ENCODE measurements at regions not wholly inside any gene's neighbourhood (a gene's known extent, or its start where the extent isn't known, plus 50 kb on each side); places are given as distances from the start of the nearest gene placed in this dataset.

DNA sequence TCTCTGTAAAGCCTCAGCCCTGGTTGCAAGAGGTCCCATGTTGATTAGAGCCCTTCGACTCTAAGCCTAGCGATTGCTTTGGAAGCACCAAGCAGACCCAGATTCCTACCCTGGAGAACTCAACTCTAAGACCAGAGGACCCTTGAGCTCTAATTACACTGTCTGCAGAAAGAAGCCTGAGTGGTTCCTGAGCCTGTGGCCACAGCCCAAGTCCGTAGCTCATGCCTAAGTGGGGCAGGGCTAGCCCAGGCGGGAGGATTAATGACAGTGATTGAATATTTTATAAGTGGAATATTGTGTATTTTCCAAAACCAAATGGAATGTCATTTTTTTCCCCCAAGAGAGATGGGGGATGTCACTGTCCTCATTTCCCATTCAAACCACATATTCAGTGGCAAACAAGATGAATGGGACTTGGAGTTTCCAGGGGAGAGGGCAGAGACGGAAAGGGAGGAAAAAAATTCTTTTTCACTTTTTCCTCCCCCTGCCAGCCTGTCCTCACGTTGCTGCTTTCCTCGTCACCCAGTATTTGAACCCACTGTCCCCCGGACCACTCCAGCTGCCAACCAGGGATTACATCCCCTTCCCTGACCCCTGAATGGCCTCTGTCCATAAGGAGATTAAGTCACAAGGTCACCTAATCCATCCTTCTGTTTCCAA lies 79.6 kb upstream of the CTTNBP2NL start:
- intact Hi-C loops (cut with micrococcal nuclease; ENCODE audit: unreplicated experiment): no loop called here
- Histone ChIP-seq H3K27ac (ENCODE audit: control insufficient read depth, insufficient read depth) (no peak overlapping the region), H2AFZ (ENCODE audit: control insufficient read depth, low read depth, low read length) (no peak overlapping the region), H3K27me3 (replicated peaks in 1 of 2; ENCODE audit: control insufficient read depth in 2 of 2, insufficient read depth in 2 of 2, low read length in 1 of 2) (peaks cover 0 to 4% of the 10 kb centered on the region in 2 experiments; a peak in 2 of 4 replicates), H3K36me3 (ENCODE audit: control insufficient read depth in 2 of 2, insufficient read depth in 2 of 2, low read length in 1 of 2) (no peaks in the 10 kb centered on the region), H3K4me1 (ENCODE audit: control insufficient read depth, insufficient read depth, low read length) (no peaks in the 10 kb centered on the region), H3K9ac (ENCODE audit: control insufficient read depth, insufficient read depth, low read length) (no peak overlapping the region), H3K9me3 (replicated peaks; ENCODE audit: control insufficient read depth, insufficient read depth, low read length) (no peaks in the 10 kb centered on the region; the same call in 2 of the 3 replicates), H4K20me1 (ENCODE audit: control insufficient read depth, insufficient read depth) (no peaks in the 10 kb centered on the region), H3K79me2 (ENCODE audit: control insufficient read depth, insufficient read depth, low read length) (no peaks in the 10 kb centered on the region), H3K4me2 (ENCODE audit: control insufficient read depth, insufficient read depth) (no peak overlapping the region), H3K4me3 (no peak overlapping the region)
- in situ Hi-C loops (cut with MboI): no loop called here
- ChIA-PET CTCF (no interaction called here), RAD21 (ENCODE audit: unreplicated experiment) (no interaction called here), SMC1A (ENCODE audit: uncharacterized antibody, unreplicated experiment) (no interaction called here), POLR2A (no interaction called here)
- no TSS peak for BruUV-seq (replicated peaks)
- 28% methylated on average over 8 of the region's 8 CpGs for WGBS (ENCODE audit: insufficient coverage, insufficient replicate concordance, low lambda C conversion rate, missing lambda C conversion rate)
- ATAC-seq: no peak
- FAIRE-seq: no peak
- no peak for DNase-seq (ENCODE audit: low read depth, low spot score)
- TF ChIP-seq ESRRA (IDR thresholded peaks at IDR 0.05; ENCODE audit: low read length) (no peak), MTA3 (IDR thresholded peaks at IDR 0.05; ENCODE audit: borderline replicate concordance, low read length) (no peak), CBFB (IDR thresholded peaks at IDR 0.05; ENCODE audit: low read depth) (no peak), EED (IDR thresholded peaks at IDR 0.05; ENCODE audit: low read depth) (no peak)

DNA sequence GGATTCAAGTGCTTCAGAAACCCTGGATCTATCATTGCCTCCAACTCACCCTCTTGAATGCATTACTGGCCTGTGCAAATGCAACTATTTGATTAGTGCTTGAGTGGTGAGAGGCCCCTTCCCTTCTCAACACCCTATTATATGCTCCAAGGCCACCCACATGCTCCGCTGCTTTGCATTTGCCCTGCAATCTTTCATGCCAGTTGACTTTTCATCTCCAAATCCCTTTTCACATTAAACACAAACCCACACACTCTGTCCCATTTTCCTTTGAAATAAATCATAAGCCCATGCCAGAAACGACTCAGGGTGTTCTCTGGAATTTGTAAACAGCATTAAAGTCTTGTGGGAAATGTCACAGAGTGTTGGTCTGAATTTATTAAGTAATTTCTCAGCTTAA lies 78.9 kb upstream of the CTTNBP2NL start:
- DNase-seq (ENCODE audit: low read depth, low spot score) (no peak), FAIRE-seq (no peak), ATAC-seq (no peak)
- H3K9ac ChIP-seq (ENCODE audit: control insufficient read depth, insufficient read depth, low read length): no peak overlapping the region
- H4K20me1 ChIP-seq (ENCODE audit: control insufficient read depth, insufficient read depth): no peaks in the 10 kb centered on the region
- no TSS peak for BruUV-seq (replicated peaks)
- H3K36me3 ChIP-seq (ENCODE audit: control insufficient read depth in 2 of 2, insufficient read depth in 2 of 2, low read length in 1 of 2): no peaks in the 10 kb centered on the region
- no peaks in the 10 kb centered on the region; the same call in 2 of the 3 replicates for H3K9me3 ChIP-seq (replicated peaks; ENCODE audit: control insufficient read depth, insufficient read depth, low read length)
- TF ChIP-seq, protein P1, sequence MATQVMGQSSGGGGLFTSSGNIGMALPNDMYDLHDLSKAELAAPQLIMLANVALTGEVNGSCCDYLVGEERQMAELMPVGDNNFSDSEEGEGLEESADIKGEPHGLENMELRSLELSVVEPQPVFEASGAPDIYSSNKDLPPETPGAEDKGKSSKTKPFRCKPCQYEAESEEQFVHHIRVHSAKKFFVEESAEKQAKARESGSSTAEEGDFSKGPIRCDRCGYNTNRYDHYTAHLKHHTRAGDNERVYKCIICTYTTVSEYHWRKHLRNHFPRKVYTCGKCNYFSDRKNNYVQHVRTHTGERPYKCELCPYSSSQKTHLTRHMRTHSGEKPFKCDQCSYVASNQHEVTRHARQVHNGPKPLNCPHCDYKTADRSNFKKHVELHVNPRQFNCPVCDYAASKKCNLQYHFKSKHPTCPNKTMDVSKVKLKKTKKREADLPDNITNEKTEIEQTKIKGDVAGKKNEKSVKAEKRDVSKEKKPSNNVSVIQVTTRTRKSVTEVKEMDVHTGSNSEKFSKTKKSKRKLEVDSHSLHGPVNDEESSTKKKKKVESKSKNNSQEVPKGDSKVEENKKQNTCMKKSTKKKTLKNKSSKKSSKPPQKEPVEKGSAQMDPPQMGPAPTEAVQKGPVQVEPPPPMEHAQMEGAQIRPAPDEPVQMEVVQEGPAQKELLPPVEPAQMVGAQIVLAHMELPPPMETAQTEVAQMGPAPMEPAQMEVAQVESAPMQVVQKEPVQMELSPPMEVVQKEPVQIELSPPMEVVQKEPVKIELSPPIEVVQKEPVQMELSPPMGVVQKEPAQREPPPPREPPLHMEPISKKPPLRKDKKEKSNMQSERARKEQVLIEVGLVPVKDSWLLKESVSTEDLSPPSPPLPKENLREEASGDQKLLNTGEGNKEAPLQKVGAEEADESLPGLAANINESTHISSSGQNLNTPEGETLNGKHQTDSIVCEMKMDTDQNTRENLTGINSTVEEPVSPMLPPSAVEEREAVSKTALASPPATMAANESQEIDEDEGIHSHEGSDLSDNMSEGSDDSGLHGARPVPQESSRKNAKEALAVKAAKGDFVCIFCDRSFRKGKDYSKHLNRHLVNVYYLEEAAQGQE (IDR thresholded peaks at IDR 0.05; ENCODE audit: low read depth, low read length): no peak
- no peak overlapping the region for H2AFZ ChIP-seq (ENCODE audit: control insufficient read depth, low read depth, low read length)
- H3K27me3 ChIP-seq (replicated peaks in 1 of 2; ENCODE audit: control insufficient read depth in 2 of 2, insufficient read depth in 2 of 2, low read length in 1 of 2): peaks cover 0 to 4% of the 10 kb centered on the region in 2 experiments; a peak in 2 of 4 replicates
- no peak overlapping the region for H3K27ac ChIP-seq (ENCODE audit: control insufficient read depth, insufficient read depth)
- H3K4me3 ChIP-seq: no peak overlapping the region
- POLR2A ChIA-PET: no interaction called here
- intact Hi-C loops (cut with micrococcal nuclease; ENCODE audit: unreplicated experiment) (no loop called here), in situ Hi-C loops (cut with MboI) (no loop called here)
- CTCF ChIA-PET: interaction anchor here (1.6 kb wide), 1 partner anchor 19 kb away, joined by 6 read pairs; no protein-coding TSS in a partner anchor
- no peaks in the 10 kb centered on the region for H3K79me2 ChIP-seq (ENCODE audit: control insufficient read depth, insufficient read depth, low read length)
- RAD21 ChIA-PET (ENCODE audit: unreplicated experiment): no interaction called here
- SMC1A ChIA-PET (ENCODE audit: uncharacterized antibody, unreplicated experiment): no interaction called here
- no peak overlapping the region for H3K4me2 ChIP-seq (ENCODE audit: control insufficient read depth, insufficient read depth)
- 43% methylated on average over 2 of the region's 2 CpGs for WGBS (ENCODE audit: insufficient coverage, insufficient replicate concordance, low lambda C conversion rate, missing lambda C conversion rate)
- H3K4me1 ChIP-seq (ENCODE audit: control insufficient read depth, insufficient read depth, low read length): no peaks in the 10 kb centered on the region

Data from GM12878 (cell line).